ENCODE measurements at regions not wholly inside any gene's neighbourhood (a gene's known extent, or its start where the extent isn't known, plus 50 kb on each side); places are given as distances from the start of the nearest gene placed in this dataset.

DNA sequence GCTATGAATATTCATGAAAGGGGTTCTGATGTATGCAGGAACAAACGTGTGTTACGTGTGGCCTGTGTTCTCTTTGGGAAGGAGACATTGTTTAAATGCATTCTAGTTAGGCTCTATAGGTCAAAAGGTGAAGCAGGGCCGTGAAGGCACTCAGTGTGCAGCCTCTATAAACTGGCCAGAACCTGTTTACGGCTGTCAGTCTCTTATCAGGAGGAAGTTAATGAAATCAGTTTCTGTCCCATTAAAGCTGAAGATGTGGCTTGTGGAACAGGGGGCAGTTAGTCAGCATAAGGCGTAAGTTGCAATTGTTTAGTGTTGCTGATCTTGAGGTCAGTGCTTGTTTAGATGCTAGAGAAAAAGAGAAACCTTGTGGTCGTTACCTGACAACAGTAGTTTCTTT lies 111.5 kb upstream of the KCNG1 start:
- dilution Hi-C loops (cut with MboI; ENCODE audit: extremely low pct_ligation_motif_present, low sequenced_read_pairs), result no loop called here
- H3K9ac ChIP-seq (ENCODE audit: control insufficient read depth, extremely low read depth, insufficient read depth, low read length), result no peak overlapping the region
- H2AFZ ChIP-seq (ENCODE audit: control insufficient read depth, low read length), result no peak overlapping the region
- no peak for FAIRE-seq
- no peak overlapping the region for H3K27ac ChIP-seq (ENCODE audit: control insufficient read depth, insufficient read depth, low read length)
- H3K36me3 ChIP-seq (ENCODE audit: control insufficient read depth in 2 of 2, extremely low read depth in 1 of 2, insufficient read depth in 2 of 2, low read length in 2 of 2), result no peaks in the 10 kb centered on the region
- no peaks in the 10 kb centered on the region for H3K9me3 ChIP-seq (ENCODE audit: control insufficient read depth, low read depth, low read length)
- no peaks in the 10 kb centered on the region for H3K27me3 ChIP-seq (ENCODE audit: control insufficient read depth, extremely low read depth, insufficient read depth, low read length)
- H3K79me2 ChIP-seq (ENCODE audit: control insufficient read depth, insufficient read depth, low read length), result no peaks in the 10 kb centered on the region
- H3K4me2 ChIP-seq (ENCODE audit: control insufficient read depth, extremely low read depth, insufficient read depth, low read depth, low read length), result no peak overlapping the region
- H3K9me1 ChIP-seq (ENCODE audit: control insufficient read depth, extremely low read depth, insufficient read depth, low read length), result no peaks in the 10 kb centered on the region
- no peak for DNase-seq (ENCODE audit: low read depth, low spot score)
- H4K20me1 ChIP-seq (ENCODE audit: control insufficient read depth, extremely low read depth, insufficient read depth, low read length), result no peaks in the 10 kb centered on the region
- H3K4me3 ChIP-seq (ENCODE audit: control insufficient read depth in 2 of 3, extremely low read depth in 1 of 3, insufficient read depth in 2 of 3, low read depth in 1 of 3, low read length in 3 of 3), result no peak overlapping the region
- H3K4me1 ChIP-seq (ENCODE audit: control insufficient read depth, extremely low read depth, insufficient read depth, low read length), result no peaks in the 10 kb centered on the region
- TF ChIP-seq, protein P1, sequence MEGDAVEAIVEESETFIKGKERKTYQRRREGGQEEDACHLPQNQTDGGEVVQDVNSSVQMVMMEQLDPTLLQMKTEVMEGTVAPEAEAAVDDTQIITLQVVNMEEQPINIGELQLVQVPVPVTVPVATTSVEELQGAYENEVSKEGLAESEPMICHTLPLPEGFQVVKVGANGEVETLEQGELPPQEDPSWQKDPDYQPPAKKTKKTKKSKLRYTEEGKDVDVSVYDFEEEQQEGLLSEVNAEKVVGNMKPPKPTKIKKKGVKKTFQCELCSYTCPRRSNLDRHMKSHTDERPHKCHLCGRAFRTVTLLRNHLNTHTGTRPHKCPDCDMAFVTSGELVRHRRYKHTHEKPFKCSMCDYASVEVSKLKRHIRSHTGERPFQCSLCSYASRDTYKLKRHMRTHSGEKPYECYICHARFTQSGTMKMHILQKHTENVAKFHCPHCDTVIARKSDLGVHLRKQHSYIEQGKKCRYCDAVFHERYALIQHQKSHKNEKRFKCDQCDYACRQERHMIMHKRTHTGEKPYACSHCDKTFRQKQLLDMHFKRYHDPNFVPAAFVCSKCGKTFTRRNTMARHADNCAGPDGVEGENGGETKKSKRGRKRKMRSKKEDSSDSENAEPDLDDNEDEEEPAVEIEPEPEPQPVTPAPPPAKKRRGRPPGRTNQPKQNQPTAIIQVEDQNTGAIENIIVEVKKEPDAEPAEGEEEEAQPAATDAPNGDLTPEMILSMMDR (optimal IDR thresholded peaks at IDR 0.05 in 1 of 3, IDR thresholded peaks at IDR 0.05 in 1 of 3, conservative IDR thresholded peaks at IDR 0.05 in 1 of 3; ENCODE audit: extremely low read depth in 1 of 3, insufficient read depth in 2 of 3, low read length in 3 of 3), result no peak
- TF ChIP-seq EZH2 (IDR thresholded peaks at IDR 0.05; ENCODE audit: low read length), result no peak

DNA sequence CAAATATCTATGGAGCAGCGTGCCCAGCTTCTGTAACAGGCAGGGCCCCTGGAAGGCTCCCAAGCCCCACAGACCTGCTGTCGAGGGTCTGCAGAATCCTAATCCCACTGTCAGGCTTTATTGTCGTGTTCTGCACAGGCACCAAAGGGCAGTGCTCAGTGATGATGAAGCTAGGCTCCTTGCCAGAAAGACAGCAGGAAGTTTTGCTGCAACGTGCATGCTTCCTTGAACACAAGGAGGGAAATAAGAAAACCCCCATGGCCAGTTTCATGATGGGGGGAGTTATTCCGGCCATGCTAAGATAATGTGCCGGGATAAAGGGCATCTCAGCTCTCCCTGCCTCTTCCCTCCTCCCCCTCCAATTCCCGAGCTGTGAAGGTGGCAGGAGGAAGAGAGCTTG lies 109.4 kb upstream of the KCNG1 start:
- no peak for TF ChIP-seq EZH2 (IDR thresholded peaks at IDR 0.05; ENCODE audit: low read length)
- TF ChIP-seq, protein P1 (optimal IDR thresholded peaks at IDR 0.05 in 1 of 3, IDR thresholded peaks at IDR 0.05 in 1 of 3, conservative IDR thresholded peaks at IDR 0.05 in 1 of 3; ENCODE audit: extremely low read depth in 1 of 3, insufficient read depth in 2 of 3, low read length in 3 of 3), result no peak

More for the DNA sequence above, 109.4 kb upstream of the KCNG1 start:
- no peaks in the 10 kb centered on the region for H3K79me2 ChIP-seq (ENCODE audit: control insufficient read depth, insufficient read depth, low read length)
- no peak overlapping the region for H3K4me2 ChIP-seq (ENCODE audit: control insufficient read depth, extremely low read depth, insufficient read depth, low read depth, low read length)
- no peak overlapping the region for H3K27ac ChIP-seq (ENCODE audit: control insufficient read depth, insufficient read depth, low read length)
- H3K27me3 ChIP-seq (ENCODE audit: control insufficient read depth, extremely low read depth, insufficient read depth, low read length), result no peaks in the 10 kb centered on the region
- FAIRE-seq (no peak), DNase-seq (ENCODE audit: low read depth, low spot score) (no peak)
- H4K20me1 ChIP-seq (ENCODE audit: control insufficient read depth, extremely low read depth, insufficient read depth, low read length), result no peaks in the 10 kb centered on the region
- no peak overlapping the region for H3K4me3 ChIP-seq (ENCODE audit: control insufficient read depth in 2 of 3, extremely low read depth in 1 of 3, insufficient read depth in 2 of 3, low read depth in 1 of 3, low read length in 3 of 3)
- H3K4me1 ChIP-seq (ENCODE audit: control insufficient read depth, extremely low read depth, insufficient read depth, low read length), result peaks cover 14% of the 10 kb centered on the region
- H3K9ac ChIP-seq (ENCODE audit: control insufficient read depth, extremely low read depth, insufficient read depth, low read length), result no peak overlapping the region
- no peaks in the 10 kb centered on the region for H3K9me3 ChIP-seq (ENCODE audit: control insufficient read depth, low read depth, low read length)
- no peaks in the 10 kb centered on the region for H3K36me3 ChIP-seq (ENCODE audit: control insufficient read depth in 2 of 2, extremely low read depth in 1 of 2, insufficient read depth in 2 of 2, low read length in 2 of 2)
- dilution Hi-C loops (cut with MboI; ENCODE audit: extremely low pct_ligation_motif_present, low sequenced_read_pairs), result no loop called here
- no peaks in the 10 kb centered on the region for H3K9me1 ChIP-seq (ENCODE audit: control insufficient read depth, extremely low read depth, insufficient read depth, low read length)
- H2AFZ ChIP-seq (ENCODE audit: control insufficient read depth, low read length), result no peak overlapping the region
